IMR-90 (cell line): ENCODE measurements at regions not wholly inside any gene's neighbourhood (a gene's known extent, or its start where the extent isn't known, plus 50 kb on each side); places are given as distances from the start of the nearest gene placed in this dataset.

Source experiments
- ATAC-seq: fragments of 200-7000 bp; cut with Tn5 transposase; 2 replicates; pipeline ENCODE4 v1.9.1; 2020; ENCODE audit warnings: low read depth, mild to moderate bottlenecking, moderate library complexity
- BruUV-seq: library from RNA; stranded (reverse); fragments of 400-500 nt; replicated peaks from 2 replicates; lab custom pipeline; 2021; lab: Mats Ljungman, UMichigan
- CTCF ChIA-PET: fragments of 300-600 bp; formaldehyde crosslinking; extraction: SDS; loops from one replicate; lab custom pipeline; 2021; ENCODE audit warnings: antibody characterized with exemption; lab: Yijun Ruan, JAX
- POLR2A ChIA-PET: fragments of 300-600 bp; sonication (Branson Sonifier 250); formaldehyde crosslinking; loops from one replicate; lab custom pipeline; 2022; ENCODE audit warnings: antibody characterized with exemption; ENCODE audit not compliant: unreplicated experiment; lab: Charles Lee
- DNase-seq: peaks from one replicate; pipeline ENCODE4 v3.0.0; 2013
- H2AFZ ChIP-seq: replicated peaks from 2 replicates; pipeline ENCODE3; 2013; ENCODE audit warnings: low read length, mild to moderate bottlenecking; ENCODE audit not compliant: poor library complexity
- H2AK5ac ChIP-seq: 2 replicates; pipeline ENCODE4 v1.6.1; 2013; ENCODE audit warnings: low read depth, low read length, inconsistent platforms
- H2AK9ac ChIP-seq: replicated peaks from 2 replicates; pipeline ENCODE3; 2013; ENCODE audit warnings: mild to moderate bottlenecking, low read depth, low read length, moderate library complexity; ENCODE audit not compliant: poor library complexity
- H2BK120ac ChIP-seq: 2 replicates; pipeline ENCODE4 v1.6.1; 2013; ENCODE audit warnings: low read depth, low read length, inconsistent platforms
- H2BK15ac ChIP-seq: 3 replicates; pipeline ENCODE4 v1.6.1; 2013; ENCODE audit warnings: low read depth, low read length, inconsistent platforms
- H2BK20ac ChIP-seq: 2 replicates; pipeline ENCODE4 v1.6.1; 2013; ENCODE audit warnings: low read depth, mild to moderate bottlenecking, inconsistent platforms, low read length, moderate library complexity
- H2BK5ac ChIP-seq: 2 replicates; pipeline ENCODE4 v1.6.1; 2013; ENCODE audit warnings: mild to moderate bottlenecking, low read depth, low read length, inconsistent platforms; ENCODE audit not compliant: poor library complexity, severe bottlenecking
- H3K14ac ChIP-seq: replicated peaks from 2 replicates; pipeline ENCODE4 v1.6.1; 2013; ENCODE audit warnings: low read depth, low read length, inconsistent platforms
- H3K18ac ChIP-seq: 2 replicates; pipeline ENCODE4 v1.6.1; 2013; ENCODE audit warnings: low read depth, low read length, control low read depth
- H3K23ac ChIP-seq: 2 replicates; pipeline ENCODE4 v1.6.1; 2013; ENCODE audit warnings: low read depth, low read length, inconsistent platforms
- H3K27ac ChIP-seq: 2 replicates; pipeline ENCODE4 v1.5.1; 2013; ENCODE audit warnings: mild to moderate bottlenecking, control low read depth, low read length; ENCODE audit not compliant: insufficient read depth
- H3K27me3 ChIP-seq: 2 replicates; pipeline ENCODE4 v1.6.1; 2013; ENCODE audit warnings: low read length; ENCODE audit not compliant: control insufficient read depth, insufficient read depth
- H3K36me3 ChIP-seq: 2 replicates; pipeline ENCODE4 v1.6.1; 2013; ENCODE audit warnings: low read length, mixed read lengths; ENCODE audit not compliant: control insufficient read depth, insufficient read depth
- H3K4ac ChIP-seq: 2 replicates; pipeline ENCODE4 v1.6.1; 2013; ENCODE audit warnings: low read depth, low read length, inconsistent platforms
- H3K4me1 ChIP-seq: 2 replicates; pipeline ENCODE4 v1.6.1; 2013; ENCODE audit warnings: low read length, mixed read lengths; ENCODE audit not compliant: control insufficient read depth, insufficient read depth
- H3K4me2 ChIP-seq: 2 replicates; pipeline ENCODE4 v1.6.1; 2013; ENCODE audit warnings: low read depth, mild to moderate bottlenecking, control low read depth, low read length, moderate library complexity
- H3K4me3 ChIP-seq: 2 replicates; pipeline ENCODE4 v1.5.1; 2013; ENCODE audit warnings: low read depth, mild to moderate bottlenecking, control low read depth, low read length, moderate library complexity; ENCODE audit not compliant: insufficient read depth
- H3K56ac ChIP-seq: 2 replicates; pipeline ENCODE4 v1.6.1; 2013; ENCODE audit warnings: low read length, inconsistent platforms; ENCODE audit not compliant: insufficient read depth; ENCODE audit errors: extremely low read depth
- H3K79me1 ChIP-seq, 2 experiments: 2 replicates each; pipeline ENCODE4 v1.6.1; 2013; ENCODE audit warnings: low read length in 2 of 2, inconsistent platforms in 1 of 2, low read depth in 1 of 2
- H3K9ac ChIP-seq: 2 replicates; pipeline ENCODE4 v1.6.1; 2013; ENCODE audit warnings: low read depth, low read length, control low read depth
- H3K9me1 ChIP-seq: 2 replicates; pipeline ENCODE4 v1.6.1; 2013; ENCODE audit warnings: low read length, inconsistent platforms; ENCODE audit not compliant: insufficient read depth
- H3K9me3 ChIP-seq: 2 replicates; pipeline ENCODE4 v1.6.1; 2013; ENCODE audit warnings: low read length; ENCODE audit not compliant: control insufficient read depth, insufficient read depth
- H4K20me1 ChIP-seq: 2 replicates; pipeline ENCODE4 v1.6.1; 2013; ENCODE audit warnings: low read length, inconsistent platforms; ENCODE audit not compliant: insufficient read depth
- H4K5ac ChIP-seq: 2 replicates; pipeline ENCODE4 v1.6.1; 2013; ENCODE audit warnings: mild to moderate bottlenecking, low read depth, low read length, control low read depth
- H4K8ac ChIP-seq, 2 experiments: 2 replicates each; pipeline ENCODE4 v1.6.1; 2013; ENCODE audit warnings: low read depth in 2 of 2, low read length in 2 of 2, control low read depth in 1 of 2, inconsistent platforms in 1 of 2
- H4K91ac ChIP-seq: 2 replicates; pipeline ENCODE4 v1.6.1; 2013; ENCODE audit warnings: low read depth, low read length, inconsistent platforms; ENCODE audit not compliant: insufficient read depth
- BHLHE40 ChIP-seq: fragments of 150-350 bp; IDR thresholded peaks from 2 replicates; pipeline ENCODE4 v1.6.1; 2016; ENCODE audit warnings: mild to moderate bottlenecking, low read depth, low read length
- CEBPB ChIP-seq: IDR thresholded peaks from 2 replicates; pipeline ENCODE4 v1.6.1; 2012; ENCODE audit warnings: low read depth, low read length, improper control_type of control experiment
- CHD1 ChIP-seq: IDR thresholded peaks from 2 replicates; pipeline ENCODE4 v1.6.1; 2012; ENCODE audit warnings: low read depth, low read length, improper control_type of control experiment
- FOS ChIP-seq: fragments of 150-350 bp; IDR thresholded peaks from 2 replicates; pipeline ENCODE4 v1.6.1; 2016; ENCODE audit warnings: low read depth, low read length
- MAFK ChIP-seq: IDR thresholded peaks from 2 replicates; pipeline ENCODE4 v1.6.1; 2012; ENCODE audit warnings: low read depth, low read length, improper control_type of control experiment
- MAZ ChIP-seq: IDR thresholded peaks from 2 replicates; pipeline ENCODE4 v1.6.1; 2012; ENCODE audit warnings: low read depth, mild to moderate bottlenecking, low read length, improper control_type of control experiment, moderate library complexity, borderline replicate concordance
- MXI1 ChIP-seq: IDR thresholded peaks from 2 replicates; pipeline ENCODE4 v1.6.1; 2012; ENCODE audit warnings: low read depth, mild to moderate bottlenecking, low read length, moderate library complexity, borderline replicate concordance
- NFE2L2 ChIP-seq: fragments of 150-350 bp; IDR thresholded peaks from 2 replicates; pipeline ENCODE4 v1.6.1; 2016; ENCODE audit warnings: low read depth, mild to moderate bottlenecking, low read length
- POLR2A ChIP-seq: IDR thresholded peaks from 2 replicates; pipeline ENCODE4 v1.6.1; 2012; ENCODE audit warnings: mild to moderate bottlenecking, low read depth, low read length
- RAD21 ChIP-seq: IDR thresholded peaks from 2 replicates; pipeline ENCODE4 v1.6.1; 2012; ENCODE audit warnings: low read length, improper control_type of control experiment
- RCOR1 ChIP-seq: IDR thresholded peaks from 2 replicates; pipeline ENCODE4 v1.6.1; 2012; ENCODE audit warnings: mild to moderate bottlenecking, low read length, improper control_type of control experiment; ENCODE audit not compliant: insufficient replicate concordance
- RFX5 ChIP-seq: IDR thresholded peaks from 2 replicates; pipeline ENCODE4 v1.8.0; 2012; ENCODE audit warnings: low read depth, mild to moderate bottlenecking, low read length, moderate library complexity
- SMC3 ChIP-seq: fragments of 150-350 bp; IDR thresholded peaks from 2 replicates; pipeline ENCODE4 v1.6.1; 2016; ENCODE audit warnings: low read depth, mild to moderate bottlenecking, antibody characterized with exemption, low read length, moderate library complexity
- WGBS, 2 experiments: methylation state at CpG; one replicate each; pipeline versions ENCODE4 v1.1.5 to v1.1.7; 2013; ENCODE audit warnings: missing lambda C conversion rate in 2 of 2; ENCODE audit not compliant: insufficient read length in 1 of 2; ENCODE audit errors: extremely low coverage in 2 of 2; 5-methylcytosine and 5-hydroxymethylcytosine counted together
- dilution Hi-C: fragments of 300-500 bp; cut with HindIII; formaldehyde crosslinking; loops from one replicate; pipeline ENCODE4 v1.14.3; 2018; ENCODE audit warnings: low sequenced_read_pairs; ENCODE audit not compliant: unreplicated experiment
- in situ Hi-C: fragments of 300-500 bp; cut with MboI; formaldehyde crosslinking; loops from 3 replicates; pipeline ENCODE4 v1.14.3; 2019; ENCODE audit warnings: low sequenced_read_pairs, inconsistent platforms, mixed read lengths
- intact Hi-C: fragments of 100-400 bp; cut with micrococcal nuclease; formaldehyde crosslinking; loops from 2 replicates; pipeline ENCODE4 v1.10.0; 2022
- TF ChIP-seq, protein P1 (sequence below): fragments of 150-350 bp; IDR thresholded peaks from 2 replicates; pipeline ENCODE4 v1.6.1; 2017; ENCODE audit warnings: mild to moderate bottlenecking, antibody characterized with exemption, low read length, low read depth
- TF ChIP-seq, protein P2 (sequence below): conservative IDR thresholded peaks from 2 replicates; pipeline ENCODE4 v1.5.1; 2012; ENCODE audit warnings: mild to moderate bottlenecking, low read depth, low read length, improper control_type of control experiment
- TF ChIP-seq, protein P3 (sequence below): fragments of 150-350 bp; IDR thresholded peaks from 2 replicates; pipeline ENCODE4 v1.6.1; 2016; ENCODE audit warnings: low read depth, mild to moderate bottlenecking, low read length, moderate library complexity, borderline replicate concordance

DNA sequence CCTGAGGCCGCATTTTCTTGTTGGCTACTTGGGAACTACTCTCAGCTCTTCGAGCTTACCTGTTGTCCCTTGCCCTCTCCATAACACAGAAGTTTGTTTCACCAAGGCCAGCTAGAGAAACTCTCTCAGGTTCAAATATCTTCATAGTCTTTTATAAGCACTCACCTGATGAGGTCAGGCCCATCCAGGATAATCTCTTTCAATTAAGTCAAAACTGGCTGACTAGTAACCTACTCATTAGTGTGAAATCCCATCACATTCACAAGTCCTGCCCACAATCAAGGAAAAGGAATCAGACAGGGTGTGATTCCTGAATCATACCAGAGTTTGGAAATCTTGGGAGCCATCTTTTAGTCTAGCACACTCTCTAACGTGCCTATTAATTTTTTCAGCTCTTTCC, 195.2 kb upstream of the HS3ST5 start:
- intact Hi-C loops: no loop called here

More for the DNA sequence above, 195.2 kb upstream of the HS3ST5 start:
- in situ Hi-C loops (no loop called here), dilution Hi-C loops (no loop called here)
- H3K23ac ChIP-seq: no peak overlapping the region
- WGBS, 2 experiments: no CpG with 5 or more reads among the region's 3 CpGs
- no peak overlapping the region for H3K4me3 ChIP-seq
- no peak overlapping the region for H2AK5ac ChIP-seq
- ChIA-PET POLR2A (no interaction called here), CTCF (no interaction called here)
- H3K36me3 ChIP-seq: no peaks in the 10 kb centered on the region
- H3K14ac ChIP-seq: no peak overlapping the region
- no peak overlapping the region for H4K5ac ChIP-seq
- no peak overlapping the region for H2BK20ac ChIP-seq
- H3K9me1 ChIP-seq: no peaks in the 10 kb centered on the region
- H4K91ac ChIP-seq: no peak overlapping the region
- no peak for ATAC-seq
- H3K27me3 ChIP-seq: no peaks in the 10 kb centered on the region
- H2BK15ac ChIP-seq: no peak overlapping the region
- H4K8ac ChIP-seq: no peak overlapping the region
- H2BK120ac ChIP-seq: no peak overlapping the region
- no peaks in the 10 kb centered on the region for H3K79me1 ChIP-seq
- no peak overlapping the region for H3K9ac ChIP-seq
- H3K4me2 ChIP-seq: no peak overlapping the region
- DNase-seq: no peak
- H4K20me1 ChIP-seq: no peaks in the 10 kb centered on the region
- BruUV-seq: no TSS peak
- H3K18ac ChIP-seq: no peak overlapping the region
- no peak overlapping the region for H2AK9ac ChIP-seq
- no peak overlapping the region for H3K4ac ChIP-seq
- no peak overlapping the region for H2AFZ ChIP-seq
- H3K9me3 ChIP-seq: peaks cover 4% of the 10 kb centered on the region
- H3K4me1 ChIP-seq: no peaks in the 10 kb centered on the region
- no peak overlapping the region for H3K56ac ChIP-seq
- H2BK5ac ChIP-seq: no peak overlapping the region
- H3K27ac ChIP-seq: no peak overlapping the region
- TF ChIP-seq FOS: no peak
- TF ChIP-seq NFE2L2: no peak
- no peak for TF ChIP-seq CEBPB
- no peak for TF ChIP-seq POLR2A
- TF ChIP-seq SMC3: no peak
- TF ChIP-seq BHLHE40: no peak
- no peak for TF ChIP-seq RCOR1
- no peak for TF ChIP-seq MAFK
- TF ChIP-seq MAZ: no peak
- TF ChIP-seq RFX5: no peak
- TF ChIP-seq, protein P1, sequence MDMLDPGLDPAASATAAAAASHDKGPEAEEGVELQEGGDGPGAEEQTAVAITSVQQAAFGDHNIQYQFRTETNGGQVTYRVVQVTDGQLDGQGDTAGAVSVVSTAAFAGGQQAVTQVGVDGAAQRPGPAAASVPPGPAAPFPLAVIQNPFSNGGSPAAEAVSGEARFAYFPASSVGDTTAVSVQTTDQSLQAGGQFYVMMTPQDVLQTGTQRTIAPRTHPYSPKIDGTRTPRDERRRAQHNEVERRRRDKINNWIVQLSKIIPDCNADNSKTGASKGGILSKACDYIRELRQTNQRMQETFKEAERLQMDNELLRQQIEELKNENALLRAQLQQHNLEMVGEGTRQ: no peak
- TF ChIP-seq CHD1: no peak
- TF ChIP-seq, protein P2, sequence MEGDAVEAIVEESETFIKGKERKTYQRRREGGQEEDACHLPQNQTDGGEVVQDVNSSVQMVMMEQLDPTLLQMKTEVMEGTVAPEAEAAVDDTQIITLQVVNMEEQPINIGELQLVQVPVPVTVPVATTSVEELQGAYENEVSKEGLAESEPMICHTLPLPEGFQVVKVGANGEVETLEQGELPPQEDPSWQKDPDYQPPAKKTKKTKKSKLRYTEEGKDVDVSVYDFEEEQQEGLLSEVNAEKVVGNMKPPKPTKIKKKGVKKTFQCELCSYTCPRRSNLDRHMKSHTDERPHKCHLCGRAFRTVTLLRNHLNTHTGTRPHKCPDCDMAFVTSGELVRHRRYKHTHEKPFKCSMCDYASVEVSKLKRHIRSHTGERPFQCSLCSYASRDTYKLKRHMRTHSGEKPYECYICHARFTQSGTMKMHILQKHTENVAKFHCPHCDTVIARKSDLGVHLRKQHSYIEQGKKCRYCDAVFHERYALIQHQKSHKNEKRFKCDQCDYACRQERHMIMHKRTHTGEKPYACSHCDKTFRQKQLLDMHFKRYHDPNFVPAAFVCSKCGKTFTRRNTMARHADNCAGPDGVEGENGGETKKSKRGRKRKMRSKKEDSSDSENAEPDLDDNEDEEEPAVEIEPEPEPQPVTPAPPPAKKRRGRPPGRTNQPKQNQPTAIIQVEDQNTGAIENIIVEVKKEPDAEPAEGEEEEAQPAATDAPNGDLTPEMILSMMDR: no peak
- TF ChIP-seq, protein P3, sequence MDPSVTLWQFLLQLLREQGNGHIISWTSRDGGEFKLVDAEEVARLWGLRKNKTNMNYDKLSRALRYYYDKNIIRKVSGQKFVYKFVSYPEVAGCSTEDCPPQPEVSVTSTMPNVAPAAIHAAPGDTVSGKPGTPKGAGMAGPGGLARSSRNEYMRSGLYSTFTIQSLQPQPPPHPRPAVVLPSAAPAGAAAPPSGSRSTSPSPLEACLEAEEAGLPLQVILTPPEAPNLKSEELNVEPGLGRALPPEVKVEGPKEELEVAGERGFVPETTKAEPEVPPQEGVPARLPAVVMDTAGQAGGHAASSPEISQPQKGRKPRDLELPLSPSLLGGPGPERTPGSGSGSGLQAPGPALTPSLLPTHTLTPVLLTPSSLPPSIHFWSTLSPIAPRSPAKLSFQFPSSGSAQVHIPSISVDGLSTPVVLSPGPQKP: no peak
- no peak for TF ChIP-seq RAD21
- no peak for TF ChIP-seq MXI1
